Small intestine (tissue), 7 donors: ENCODE measurements at regions not wholly inside any gene's neighbourhood (a gene's known extent, or its start where the extent isn't known, plus 50 kb on each side); places are given as distances from the start of the nearest gene placed in this dataset.

Experiments used
- DNase-seq, 2 donors: peaks; one replicate each; pipeline versions ENCODE4 v3.0.0 to v3.0.0-alpha.2; 2013
- FAIRE-seq: peaks from 2 replicates; lab custom pipeline; 2012; peaks lifted over from hg19 to GRCh38; lab: Jason Lieb, UNC
- H3K27ac ChIP-seq, 3 donors: one replicate each; pipeline ENCODE4 v1.5.1; 2013; ENCODE audit warnings: low read length in 2 of 3, mild to moderate bottlenecking in 2 of 3, control low read depth in 1 of 3, inconsistent platforms in 1 of 3, low read depth in 1 of 3, moderate library complexity in 1 of 3
- H3K27me3 ChIP-seq, 3 donors: one replicate each; pipeline ENCODE4 v1.6.1; 2013; ENCODE audit warnings: low read length in 3 of 3, inconsistent platforms in 1 of 3; ENCODE audit not compliant: control insufficient read depth in 3 of 3, insufficient read depth in 3 of 3
- H3K36me3 ChIP-seq, 3 donors: one replicate each; pipeline ENCODE4 v1.6.1; 2013; ENCODE audit warnings: low read length in 3 of 3, inconsistent platforms in 1 of 3, low read depth in 1 of 3, mild to moderate bottlenecking in 1 of 3, moderate library complexity in 1 of 3; ENCODE audit not compliant: control insufficient read depth in 3 of 3, insufficient read depth in 2 of 3
- H3K4me1 ChIP-seq, 3 donors: one replicate each; pipeline ENCODE4 v1.6.1; 2013; ENCODE audit warnings: low read length in 2 of 3, inconsistent platforms in 1 of 3, low read depth in 1 of 3, mild to moderate bottlenecking in 1 of 3, moderate library complexity in 1 of 3; ENCODE audit not compliant: control insufficient read depth in 3 of 3, insufficient read depth in 2 of 3
- H3K4me3 ChIP-seq, 3 donors: one replicate each; pipeline ENCODE4 v1.5.1; 2013; ENCODE audit warnings: low read length in 3 of 3, control low read depth in 1 of 3, inconsistent platforms in 1 of 3, low read depth in 1 of 3, mild to moderate bottlenecking in 1 of 3, moderate library complexity in 1 of 3
- H3K9me3 ChIP-seq, 2 donors: one replicate each; pipeline ENCODE4 v1.6.1; 2013; ENCODE audit warnings: low read depth in 1 of 2, low read length in 1 of 2; ENCODE audit not compliant: control insufficient read depth in 2 of 2, insufficient read depth in 1 of 2
- WGBS, 3 donors: extraction: QIAGEN DNeasy Blood & Tissue Kit; methylation state at CpG; one replicate each; pipeline ENCODE4 v1.1.7; 2013; 5-methylcytosine and 5-hydroxymethylcytosine counted together
- donor health status: healthy with polysubstance abuse.
- donor health status: control.
- donor health status: control.
- donor health status: Bipolar disorder and iron deficiency.
- donor health status: healthy.

DNA sequence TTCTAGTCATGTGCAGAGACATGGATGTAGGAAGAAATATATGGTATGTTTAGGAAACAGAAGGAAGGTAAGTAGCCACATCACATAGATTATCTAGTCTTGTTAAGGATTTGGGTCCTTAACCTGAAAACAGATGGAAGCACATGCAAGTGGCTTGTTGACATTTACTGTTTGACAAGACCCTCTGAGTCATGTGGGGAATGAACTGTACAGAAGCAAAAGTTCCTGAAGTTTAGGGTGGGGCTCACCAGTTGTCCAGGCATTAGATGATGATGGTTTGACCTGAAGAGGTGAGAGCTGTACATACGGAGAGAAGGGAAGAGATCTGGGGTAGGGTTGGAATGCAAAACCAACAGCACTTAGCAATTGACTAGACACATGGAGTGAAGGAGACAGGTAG is 281.1 kb upstream of the GRIP1 start:
- Histone ChIP-seq H3K27me3 (no peaks in the 10 kb centered on the region), H3K36me3 (no peaks in the 10 kb centered on the region), H3K4me3 (no peak overlapping the region), H3K9me3 (no peaks in the 10 kb centered on the region), H3K4me1 (no peaks in the 10 kb centered on the region), H3K27ac (no peak overlapping the region)
- 74 to 88% (median 81%) methylated on average over 1 of the region's 1 CpG for WGBS, 3 donors
- DNase-seq (no peak), FAIRE-seq (no peak)

DNA sequence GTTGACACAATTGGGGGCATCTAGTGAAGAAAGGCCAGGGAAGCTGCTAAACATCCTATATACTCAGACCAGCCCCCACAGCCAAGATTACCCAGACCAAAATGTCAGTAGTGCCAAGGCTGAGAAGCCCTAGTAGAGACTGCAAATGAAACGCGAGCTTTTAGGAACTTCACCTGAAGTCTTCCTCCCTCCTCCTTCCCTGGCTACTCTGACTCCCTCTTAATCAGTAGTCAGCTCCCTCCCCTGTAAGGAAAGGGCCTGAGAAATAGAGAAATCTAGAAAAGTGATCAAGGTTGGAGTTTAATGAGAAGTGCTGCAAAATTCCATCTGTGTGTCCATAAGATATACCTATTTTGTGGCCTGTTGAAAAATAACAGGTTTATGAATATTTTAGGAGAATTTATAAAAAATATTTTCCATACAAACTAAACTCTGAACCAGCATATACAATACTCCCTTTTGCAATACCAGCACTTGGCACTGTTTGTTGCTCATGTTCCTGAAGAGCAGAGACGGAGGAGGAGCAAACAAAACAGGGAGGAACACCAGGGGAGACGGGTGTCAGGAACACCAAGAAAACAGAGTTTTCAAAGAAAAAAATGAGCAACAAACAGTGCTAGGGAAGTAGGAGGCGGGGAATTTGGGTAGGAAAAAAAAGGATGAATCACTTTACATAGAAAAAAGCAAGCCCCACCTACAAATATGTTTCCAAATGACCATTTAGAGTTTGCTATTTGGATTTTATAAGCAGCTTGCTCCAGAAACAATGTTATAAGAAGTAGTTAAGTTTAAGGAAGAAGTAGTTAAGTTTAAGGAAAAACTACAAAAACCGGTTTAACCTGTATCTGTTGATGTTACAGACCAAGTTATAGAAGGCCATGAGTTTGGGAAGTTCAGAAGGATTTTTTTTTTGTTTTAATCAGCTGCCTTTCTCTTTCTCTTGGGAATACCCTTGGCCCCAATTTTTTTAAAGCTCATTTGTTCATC is 282.1 kb upstream of the GRIP1 start:
- Histone ChIP-seq H3K27me3 (no peaks in the 10 kb centered on the region), H3K4me3 (no peak overlapping the region), H3K4me1 (no peaks in the 10 kb centered on the region), H3K9me3 (no peaks in the 10 kb centered on the region), H3K36me3 (no peaks in the 10 kb centered on the region), H3K27ac (no peak overlapping the region)
- WGBS, 3 donors: 71 to 88% (median 86%) methylated on average over 6 of the region's 6 CpGs
- FAIRE-seq (no peak), DNase-seq (no peak)

DNA sequence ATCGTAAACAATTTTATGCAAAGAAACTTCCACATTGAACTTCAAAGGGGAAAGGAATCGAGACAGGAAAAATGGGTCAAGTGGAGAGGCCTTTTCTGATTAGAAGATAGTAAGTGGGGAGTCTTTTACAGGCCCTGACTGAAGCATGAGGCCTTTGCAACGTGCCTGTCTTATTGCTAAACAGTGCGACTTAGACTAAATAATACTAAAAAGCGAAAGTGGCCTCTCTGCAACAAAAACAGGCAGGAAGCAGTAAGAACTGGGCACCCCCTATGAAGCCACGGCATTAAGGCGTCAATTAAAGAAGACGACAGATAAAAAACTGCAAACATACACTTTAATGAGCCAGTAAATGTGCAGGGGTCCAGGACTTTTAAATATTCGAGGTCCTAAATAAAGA is 283.4 kb upstream of the GRIP1 start:
- DNase-seq (no peak), FAIRE-seq (no peak)
- WGBS, 3 donors: 62 to 82% (median 80%) methylated on average over 9 of the region's 9 CpGs
- H3K27me3 ChIP-seq: no peaks in the 10 kb centered on the region
- H3K9me3 ChIP-seq: no peaks in the 10 kb centered on the region
- H3K36me3 ChIP-seq: no peaks in the 10 kb centered on the region
- H3K4me3 ChIP-seq: no peak overlapping the region
- H3K27ac ChIP-seq: no peak overlapping the region
- H3K4me1 ChIP-seq: no peaks in the 10 kb centered on the region

DNA sequence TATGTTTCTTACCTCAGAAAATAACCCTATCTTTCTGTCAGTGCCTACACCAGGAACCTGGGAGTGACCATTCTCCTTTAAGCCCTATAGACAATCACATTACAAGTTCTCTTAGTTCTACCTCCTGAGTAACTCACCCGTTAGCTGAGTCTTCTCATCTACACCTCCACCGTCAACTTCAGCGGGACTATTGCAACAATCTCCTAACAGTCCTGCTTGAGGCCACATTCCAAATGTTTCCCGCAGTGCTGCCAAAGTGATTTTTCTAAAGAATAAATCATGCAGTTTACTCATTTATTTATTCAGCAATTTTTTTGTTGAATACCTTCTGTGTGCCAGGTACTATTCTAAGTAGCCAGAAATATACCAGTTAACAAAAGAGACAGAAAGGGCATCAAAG is 285.0 kb upstream of the GRIP1 start:
- 92 to 93% (median 93%) methylated on average over 4 of the region's 4 CpGs for WGBS, 3 donors
- DNase-seq (no peak), FAIRE-seq (no peak)
- no peaks in the 10 kb centered on the region for H3K4me1 ChIP-seq
- H3K27ac ChIP-seq: no peak overlapping the region
- H3K36me3 ChIP-seq: no peaks in the 10 kb centered on the region
- no peak overlapping the region for H3K4me3 ChIP-seq
- no peaks in the 10 kb centered on the region for H3K27me3 ChIP-seq
- no peaks in the 10 kb centered on the region for H3K9me3 ChIP-seq

DNA sequence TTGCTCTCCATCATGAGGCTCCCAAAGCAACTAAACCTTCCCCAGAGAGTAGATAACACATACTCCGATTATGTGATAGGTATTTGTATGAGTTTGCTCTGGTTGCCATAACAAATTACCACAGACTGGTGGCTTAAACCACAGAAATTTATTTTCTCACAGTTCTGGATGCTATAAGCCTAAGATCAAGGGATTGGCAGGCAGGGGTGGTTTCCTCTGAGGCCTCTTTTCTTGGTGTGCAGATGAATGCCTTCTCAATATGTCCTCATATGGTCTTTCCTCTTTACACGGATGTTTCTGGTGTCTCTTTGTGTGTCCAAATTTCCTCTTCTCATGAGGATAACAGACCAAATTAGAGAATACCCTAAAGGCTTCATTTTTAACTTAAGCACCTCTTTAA is 285.8 kb upstream of the GRIP1 start:
- H3K27ac ChIP-seq: no peak overlapping the region
- no peaks in the 10 kb centered on the region for H3K27me3 ChIP-seq
- H3K4me1 ChIP-seq: no peaks in the 10 kb centered on the region
- no peaks in the 10 kb centered on the region for H3K36me3 ChIP-seq
- no peak overlapping the region for H3K4me3 ChIP-seq
- FAIRE-seq: no peak
- WGBS, 3 donors: 44 to 71% (median 61%) methylated on average over 2 of the region's 2 CpGs
- H3K9me3 ChIP-seq: no peaks in the 10 kb centered on the region
- DNase-seq: peak in 1 of 2 donors; percentile 37

DNA sequence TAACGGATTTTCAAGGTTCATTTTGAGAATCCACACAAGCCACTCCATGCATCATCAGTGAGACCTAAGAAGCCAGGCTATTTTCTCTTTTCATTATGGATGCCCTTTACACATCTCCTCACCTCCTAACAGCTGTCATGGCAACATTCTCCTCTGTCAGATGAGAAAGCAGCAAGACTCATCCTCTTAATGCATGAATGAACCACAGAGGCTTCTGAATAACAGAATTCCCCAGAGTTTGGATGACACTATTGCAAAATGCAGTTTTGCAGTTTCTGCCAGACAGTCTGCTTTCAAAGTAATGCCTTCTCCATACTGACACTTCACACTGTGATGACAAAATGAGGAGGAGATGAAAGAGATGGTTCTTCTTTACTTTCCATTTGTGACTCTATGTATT is 286.7 kb upstream of the GRIP1 start:
- 83 to 92% (median 90%) methylated on average over 1 of the region's 1 CpG for WGBS, 3 donors
- no peak for FAIRE-seq
- no peak overlapping the region for H3K27ac ChIP-seq
- H3K27me3 ChIP-seq: no peaks in the 10 kb centered on the region
- no peak for DNase-seq
- no peak overlapping the region for H3K4me3 ChIP-seq
- no peaks in the 10 kb centered on the region for H3K4me1 ChIP-seq
- H3K9me3 ChIP-seq: no peaks in the 10 kb centered on the region
- no peaks in the 10 kb centered on the region for H3K36me3 ChIP-seq

DNA sequence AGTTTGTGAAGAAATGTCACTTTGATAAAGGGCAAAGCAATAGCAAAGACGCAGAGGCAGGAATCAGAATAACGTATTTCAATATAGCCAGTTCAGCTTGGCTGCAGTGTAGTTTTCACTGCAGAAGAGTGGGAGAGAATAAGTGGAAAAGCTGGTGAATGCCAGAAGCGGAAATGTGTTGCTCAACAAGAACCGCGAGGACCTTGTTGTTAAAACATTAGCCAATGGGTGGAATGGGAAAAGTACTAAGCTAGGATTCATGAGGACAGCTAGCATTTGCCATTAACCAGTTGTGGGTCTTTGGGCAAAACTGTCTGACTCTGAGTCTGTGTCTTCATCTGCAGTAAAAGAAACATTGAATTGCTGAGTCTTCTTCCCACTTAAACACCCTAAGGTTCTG is 292.9 kb upstream of the GRIP1 start:
- FAIRE-seq: no peak
- H3K36me3 ChIP-seq: no peaks in the 10 kb centered on the region

DNA sequence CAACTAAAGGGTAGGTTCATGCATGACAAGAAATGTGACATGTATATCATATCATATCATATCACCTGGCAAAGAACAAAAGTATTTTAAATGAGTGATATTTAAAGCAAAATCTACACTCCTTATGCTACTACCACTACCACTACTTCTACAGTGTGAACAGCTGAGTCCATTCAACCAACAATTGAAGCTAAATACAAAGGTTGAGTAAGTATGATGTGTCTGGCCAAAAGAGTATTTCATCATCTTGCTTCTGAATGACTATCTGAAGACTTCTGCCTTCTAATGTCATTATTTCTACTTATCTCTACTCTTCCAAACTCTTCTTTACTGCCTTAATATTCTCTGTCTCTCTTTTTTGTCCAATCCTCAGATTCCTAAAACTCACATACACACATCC is 292.6 kb upstream of the CAND1 start:
- no peak overlapping the region for H3K4me3 ChIP-seq

More for the DNA sequence above, 292.9 kb upstream of the GRIP1 start:
- Histone ChIP-seq H3K27ac (no peak overlapping the region), H3K27me3 (peaks cover 0 to 2% (median 0%) of the 10 kb centered on the region in 3 donors), H3K4me3 (no peak overlapping the region), H3K4me1 (no peaks in the 10 kb centered on the region), H3K9me3 (no peaks in the 10 kb centered on the region)
- DNase-seq: no peak
- 72 to 93% (median 81%) methylated on average over 5 of the region's 5 CpGs for WGBS, 3 donors

More for the DNA sequence above, 292.6 kb upstream of the CAND1 start:
- FAIRE-seq (no peak), DNase-seq (no peak)
- no peaks in the 10 kb centered on the region for H3K9me3 ChIP-seq
- no peak overlapping the region for H3K27ac ChIP-seq
- no peaks in the 10 kb centered on the region for H3K36me3 ChIP-seq
- H3K27me3 ChIP-seq: peaks cover 0 to 3% (median 0%) of the 10 kb centered on the region in 3 donors
- H3K4me1 ChIP-seq: no peaks in the 10 kb centered on the region
